ENCODE measurements at regions not wholly inside any gene's neighbourhood (a gene's known extent, or its start where the extent isn't known, plus 50 kb on each side); places are given as distances from the start of the nearest gene placed in this dataset.

DNA sequence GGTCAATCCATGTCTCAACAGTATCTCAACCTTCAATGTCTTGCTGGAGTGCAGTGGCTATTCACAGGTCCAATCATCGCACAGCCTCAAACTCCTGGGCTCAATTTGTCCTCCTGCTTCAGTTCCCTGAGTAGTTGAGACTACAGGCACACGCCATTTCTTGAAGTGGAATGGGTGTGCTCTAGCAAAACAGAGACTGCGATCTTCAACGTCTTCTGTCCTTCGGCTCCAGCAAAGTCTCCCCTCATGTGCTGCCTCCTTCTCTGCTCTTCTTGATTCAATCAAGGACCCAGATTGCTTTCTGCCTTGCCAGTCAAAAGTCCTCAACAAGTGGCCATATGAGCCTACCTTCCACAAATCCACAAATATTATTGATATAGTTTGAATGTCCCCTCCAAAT is 466.7 kb upstream of the MIR17HG start:
- Histone ChIP-seq H3F3A (ENCODE audit: insufficient read depth) (no peaks in the 10 kb centered on the region), H3K4me2 (ENCODE audit: low read depth, low read length, poor library complexity, severe bottlenecking) (no peak overlapping the region), H3K9me3 (ENCODE audit: insufficient read depth, low read length) (0 out of 2 replicates have a peak, but pooled peaks cover 4% of the 10 kb centered on the region), H3K27ac (ENCODE audit: low read depth, low read length) (no peak overlapping the region), H3K9ac (ENCODE audit: low read length) (no peak overlapping the region), H3K4me3 (ENCODE audit: insufficient read depth, low read length, poor library complexity, severe bottlenecking) (no peak overlapping the region), H3K27me3 (ENCODE audit: low read length) (no peaks in the 10 kb centered on the region), H2AFZ (ENCODE audit: low read depth, low read length, severe bottlenecking) (no peak overlapping the region), H3K79me2 (ENCODE audit: insufficient read depth, low read length) (no peaks in the 10 kb centered on the region), H3K36me3 (ENCODE audit: low read length) (no peaks in the 10 kb centered on the region), H3K9me2 (replicated peaks; ENCODE audit: insufficient read depth, low read length) (no peaks in the 10 kb centered on the region), H4K20me1 (ENCODE audit: low read depth, low read length) (no peaks in the 10 kb centered on the region)
- TF ChIP-seq EZH2phosphoT487 (conservative IDR thresholded peaks at IDR 0.05; ENCODE audit: low read length): no peak
- TF ChIP-seq, protein P1, sequence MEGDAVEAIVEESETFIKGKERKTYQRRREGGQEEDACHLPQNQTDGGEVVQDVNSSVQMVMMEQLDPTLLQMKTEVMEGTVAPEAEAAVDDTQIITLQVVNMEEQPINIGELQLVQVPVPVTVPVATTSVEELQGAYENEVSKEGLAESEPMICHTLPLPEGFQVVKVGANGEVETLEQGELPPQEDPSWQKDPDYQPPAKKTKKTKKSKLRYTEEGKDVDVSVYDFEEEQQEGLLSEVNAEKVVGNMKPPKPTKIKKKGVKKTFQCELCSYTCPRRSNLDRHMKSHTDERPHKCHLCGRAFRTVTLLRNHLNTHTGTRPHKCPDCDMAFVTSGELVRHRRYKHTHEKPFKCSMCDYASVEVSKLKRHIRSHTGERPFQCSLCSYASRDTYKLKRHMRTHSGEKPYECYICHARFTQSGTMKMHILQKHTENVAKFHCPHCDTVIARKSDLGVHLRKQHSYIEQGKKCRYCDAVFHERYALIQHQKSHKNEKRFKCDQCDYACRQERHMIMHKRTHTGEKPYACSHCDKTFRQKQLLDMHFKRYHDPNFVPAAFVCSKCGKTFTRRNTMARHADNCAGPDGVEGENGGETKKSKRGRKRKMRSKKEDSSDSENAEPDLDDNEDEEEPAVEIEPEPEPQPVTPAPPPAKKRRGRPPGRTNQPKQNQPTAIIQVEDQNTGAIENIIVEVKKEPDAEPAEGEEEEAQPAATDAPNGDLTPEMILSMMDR (IDR thresholded peaks at IDR 0.05; ENCODE audit: insufficient read depth, low read length, poor library complexity, severe bottlenecking): no peak

DNA sequence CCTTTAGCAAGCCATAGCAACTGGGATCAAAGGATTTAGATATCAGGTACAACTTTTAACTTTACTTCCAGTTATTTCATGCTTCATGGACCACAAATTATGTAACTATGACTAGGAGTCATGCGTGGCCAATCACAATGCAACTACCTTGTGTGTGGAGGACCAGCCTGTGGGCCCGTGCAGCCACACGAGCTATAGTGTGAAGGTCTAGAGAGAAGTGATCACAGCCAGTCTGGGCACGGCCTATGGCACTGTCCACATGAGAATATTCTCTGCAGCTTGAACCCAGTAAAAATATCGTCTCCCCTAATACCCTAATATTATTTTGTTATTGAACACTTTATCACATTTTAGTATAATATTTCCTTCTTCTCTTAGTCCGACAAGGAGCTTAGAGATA is 464.9 kb upstream of the MIR17HG start:
- H3K9me2 ChIP-seq (replicated peaks; ENCODE audit: insufficient read depth, low read length): no peaks in the 10 kb centered on the region
- no peak overlapping the region for H2AFZ ChIP-seq (ENCODE audit: low read depth, low read length, severe bottlenecking)
- H3K27me3 ChIP-seq (ENCODE audit: low read length): no peaks in the 10 kb centered on the region
- TF ChIP-seq, protein P1 (IDR thresholded peaks at IDR 0.05; ENCODE audit: insufficient read depth, low read length, poor library complexity, severe bottlenecking): no peak
- no peak for TF ChIP-seq EZH2phosphoT487 (conservative IDR thresholded peaks at IDR 0.05; ENCODE audit: low read length)
- no peaks in the 10 kb centered on the region for H4K20me1 ChIP-seq (ENCODE audit: low read depth, low read length)
- no peak overlapping the region for H3K27ac ChIP-seq (ENCODE audit: low read depth, low read length)
- no peak overlapping the region for H3K4me3 ChIP-seq (ENCODE audit: insufficient read depth, low read length, poor library complexity, severe bottlenecking)
- no peak overlapping the region for H3K9ac ChIP-seq (ENCODE audit: low read length)
- H3K79me2 ChIP-seq (ENCODE audit: insufficient read depth, low read length): no peaks in the 10 kb centered on the region
- no peak overlapping the region for H3K4me2 ChIP-seq (ENCODE audit: low read depth, low read length, poor library complexity, severe bottlenecking)
- H3K9me3 ChIP-seq (ENCODE audit: insufficient read depth, low read length): 0 out of 2 replicates have a peak, but pooled peaks cover 4% of the 10 kb centered on the region
- no peaks in the 10 kb centered on the region for H3K36me3 ChIP-seq (ENCODE audit: low read length)
- no peaks in the 10 kb centered on the region for H3F3A ChIP-seq (ENCODE audit: insufficient read depth)

DNA sequence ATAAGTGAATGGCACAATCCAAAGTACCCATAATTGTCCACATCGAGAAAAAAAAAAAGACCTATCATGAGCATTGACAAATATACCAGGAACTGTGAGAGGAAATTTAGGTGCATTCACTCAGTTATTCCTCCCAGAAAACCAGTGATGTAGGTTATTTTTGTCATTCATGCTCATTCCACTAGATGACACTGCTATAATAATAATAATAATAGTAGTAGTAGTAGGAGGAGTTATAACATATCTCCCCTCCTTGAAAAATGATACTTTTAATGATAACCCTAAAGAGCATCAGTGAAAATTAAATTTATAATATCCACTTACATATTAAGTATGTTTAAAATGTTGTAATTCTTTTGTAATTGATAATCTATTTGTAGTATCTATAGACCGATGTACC is 463.9 kb upstream of the MIR17HG start:
- no peak overlapping the region for H2AFZ ChIP-seq (ENCODE audit: low read depth, low read length, severe bottlenecking)
- H3K27me3 ChIP-seq (ENCODE audit: low read length): no peaks in the 10 kb centered on the region
- H4K20me1 ChIP-seq (ENCODE audit: low read depth, low read length): no peaks in the 10 kb centered on the region
- no peak overlapping the region for H3K4me2 ChIP-seq (ENCODE audit: low read depth, low read length, poor library complexity, severe bottlenecking)
- H3K9me3 ChIP-seq (ENCODE audit: insufficient read depth, low read length): 0 out of 2 replicates have a peak, but pooled peaks cover 4% of the 10 kb centered on the region
- TF ChIP-seq, protein P1 (IDR thresholded peaks at IDR 0.05; ENCODE audit: insufficient read depth, low read length, poor library complexity, severe bottlenecking): no peak
- TF ChIP-seq EZH2phosphoT487 (conservative IDR thresholded peaks at IDR 0.05; ENCODE audit: low read length): no peak
- no peak overlapping the region for H3K27ac ChIP-seq (ENCODE audit: low read depth, low read length)
- no peak overlapping the region for H3K4me3 ChIP-seq (ENCODE audit: insufficient read depth, low read length, poor library complexity, severe bottlenecking)
- H3K9ac ChIP-seq (ENCODE audit: low read length): no peak overlapping the region
- no peaks in the 10 kb centered on the region for H3K36me3 ChIP-seq (ENCODE audit: low read length)
- H3K9me2 ChIP-seq (replicated peaks; ENCODE audit: insufficient read depth, low read length): no peaks in the 10 kb centered on the region
- H3K79me2 ChIP-seq (ENCODE audit: insufficient read depth, low read length): no peaks in the 10 kb centered on the region
- H3F3A ChIP-seq (ENCODE audit: insufficient read depth): no peaks in the 10 kb centered on the region
